Stimulated activated CD4-positive, alpha-beta T cell treated with anti-CD3 and anti-CD28 coated beads, Interleukin-2, amount 100 ng/mL, for 4 hours (primary cell): ENCODE measurements at regions not wholly inside any gene's neighbourhood (a gene's known extent, or its start where the extent isn't known, plus 50 kb on each side); places are given as distances from the start of the nearest gene placed in this dataset.
"Not testable (repeated sequence)": the region's sequence is repeated elsewhere in the genome, so short reads cannot be mapped to it uniquely, and the experiment has no call there.

Source experiments
- DNase-seq: peaks from one replicate; pipeline ENCODE4 v3.0.0-alpha.2; 2020; ENCODE audit warnings: low read depth

DNA sequence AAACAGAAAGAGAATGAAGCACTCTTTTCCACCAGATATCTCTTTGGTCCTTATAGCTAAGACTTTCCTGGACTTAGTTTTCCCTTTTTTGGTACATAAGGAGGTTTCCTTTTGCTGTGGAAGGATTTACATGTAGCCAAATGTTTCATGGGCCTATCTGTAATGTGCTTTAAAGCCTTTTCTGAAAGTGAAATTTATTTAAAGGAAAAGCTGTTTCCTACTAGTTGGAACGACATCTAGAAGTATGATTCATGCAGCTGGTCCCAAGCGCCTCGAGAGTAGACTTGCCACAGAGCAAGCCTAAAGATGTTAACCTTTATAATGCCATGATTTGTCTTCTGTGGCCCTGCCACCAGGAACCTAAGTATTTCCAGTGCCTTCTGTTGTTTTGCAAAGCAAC, 390.3 kb downstream of the DLEU7 start:
- DNase-seq, result no peak

- DNase-seq, result no peak
Measured at GRCh38 chr13:50456111-50456510, 387.4 kb downstream of the DLEU7 start.

GRCh38 chr13:50457415-50458393, 385.8 kb downstream of the DLEU7 start:
- no peak for DNase-seq

DNA sequence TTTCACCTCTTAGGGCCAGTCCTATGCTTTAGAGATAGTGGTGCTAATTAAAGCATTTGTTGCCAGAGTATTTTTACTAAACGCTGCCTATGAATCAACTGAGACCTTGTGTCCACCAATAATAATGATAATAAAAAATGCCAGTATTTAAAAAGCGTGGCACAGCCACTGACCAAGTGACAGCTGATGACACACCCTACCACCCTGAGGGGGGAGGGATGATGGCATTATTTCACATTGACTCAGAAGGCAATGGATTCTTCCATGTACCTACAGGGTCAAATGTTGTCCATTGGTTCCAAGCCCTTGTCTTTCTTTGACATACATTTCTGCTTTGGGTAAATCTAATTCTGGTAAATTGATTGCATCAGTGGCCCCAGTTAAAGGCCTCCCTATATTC, 384.4 kb downstream of the DLEU7 start:
- DNase-seq, result no peak

GRCh38 chr13:50459658-50460057, 383.8 kb downstream of the DLEU7 start:
- DNase-seq, result no peak

DNA sequence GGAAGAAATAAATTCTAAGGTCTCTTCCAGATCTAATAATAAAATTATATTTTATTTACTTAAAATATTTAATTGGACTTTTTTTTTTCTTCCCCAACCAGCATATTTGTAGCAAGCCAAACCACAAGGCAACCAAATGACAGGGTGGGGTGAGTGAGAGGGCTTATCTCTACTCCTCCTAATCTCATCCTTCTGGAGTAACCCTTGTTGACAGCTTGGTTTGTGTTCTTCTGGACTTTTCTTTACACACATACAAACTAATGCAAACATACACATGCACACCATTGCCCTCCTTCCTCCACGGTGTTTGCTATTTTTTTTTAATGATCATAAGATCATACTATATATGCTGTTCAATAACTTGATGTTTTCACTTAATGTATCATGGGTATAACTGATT, 383.1 kb downstream of the DLEU7 start:
- DNase-seq, result no peak

GRCh38 chr13:50461189-50461588, 382.3 kb downstream of the DLEU7 start:
- DNase-seq, result no peak

DNA sequence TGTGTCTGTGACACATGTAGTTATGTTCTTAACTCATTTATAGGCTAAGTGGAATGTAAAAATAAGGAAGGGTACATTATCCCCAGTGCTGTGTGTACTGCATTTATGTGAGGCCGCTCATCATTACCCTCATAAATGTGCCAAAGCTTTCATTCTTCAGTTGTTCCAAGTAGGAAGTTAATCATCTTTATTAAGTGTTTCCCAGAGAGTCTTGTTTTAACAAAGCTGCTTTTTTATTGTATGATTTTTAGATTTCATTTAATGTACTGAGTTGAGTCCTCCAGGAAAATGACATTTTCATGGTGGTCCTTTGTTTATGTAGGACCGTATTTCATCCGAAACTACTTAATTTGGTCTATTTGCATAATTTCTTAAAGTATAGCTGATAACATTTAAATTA, 379.8 kb downstream of the DLEU7 start:
- DNase-seq, result no peak

GRCh38 chr13:50464349-50465251, 378.9 kb downstream of the DLEU7 start:
- DNase-seq, result no peak

DNA sequence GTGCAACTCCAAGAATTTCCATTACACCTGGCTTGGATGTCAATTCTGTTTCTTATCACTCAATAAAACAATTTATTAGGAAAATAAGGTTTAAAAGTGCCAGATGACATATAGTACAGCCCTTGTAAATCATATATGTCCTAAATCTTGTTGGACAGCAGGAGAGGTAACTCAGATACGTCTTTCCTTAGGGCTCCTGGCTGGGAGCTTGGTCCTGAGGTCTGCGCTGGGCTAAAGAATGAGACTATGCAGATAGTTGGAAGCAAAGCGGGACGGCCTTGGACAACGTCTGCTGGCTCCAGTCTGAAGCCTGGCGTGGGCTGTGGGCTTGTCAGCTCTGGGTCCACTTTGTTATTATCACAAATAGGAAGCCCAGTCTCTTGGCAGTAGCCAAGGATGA, 377.0 kb downstream of the DLEU7 start:
- no peak for DNase-seq

DNA sequence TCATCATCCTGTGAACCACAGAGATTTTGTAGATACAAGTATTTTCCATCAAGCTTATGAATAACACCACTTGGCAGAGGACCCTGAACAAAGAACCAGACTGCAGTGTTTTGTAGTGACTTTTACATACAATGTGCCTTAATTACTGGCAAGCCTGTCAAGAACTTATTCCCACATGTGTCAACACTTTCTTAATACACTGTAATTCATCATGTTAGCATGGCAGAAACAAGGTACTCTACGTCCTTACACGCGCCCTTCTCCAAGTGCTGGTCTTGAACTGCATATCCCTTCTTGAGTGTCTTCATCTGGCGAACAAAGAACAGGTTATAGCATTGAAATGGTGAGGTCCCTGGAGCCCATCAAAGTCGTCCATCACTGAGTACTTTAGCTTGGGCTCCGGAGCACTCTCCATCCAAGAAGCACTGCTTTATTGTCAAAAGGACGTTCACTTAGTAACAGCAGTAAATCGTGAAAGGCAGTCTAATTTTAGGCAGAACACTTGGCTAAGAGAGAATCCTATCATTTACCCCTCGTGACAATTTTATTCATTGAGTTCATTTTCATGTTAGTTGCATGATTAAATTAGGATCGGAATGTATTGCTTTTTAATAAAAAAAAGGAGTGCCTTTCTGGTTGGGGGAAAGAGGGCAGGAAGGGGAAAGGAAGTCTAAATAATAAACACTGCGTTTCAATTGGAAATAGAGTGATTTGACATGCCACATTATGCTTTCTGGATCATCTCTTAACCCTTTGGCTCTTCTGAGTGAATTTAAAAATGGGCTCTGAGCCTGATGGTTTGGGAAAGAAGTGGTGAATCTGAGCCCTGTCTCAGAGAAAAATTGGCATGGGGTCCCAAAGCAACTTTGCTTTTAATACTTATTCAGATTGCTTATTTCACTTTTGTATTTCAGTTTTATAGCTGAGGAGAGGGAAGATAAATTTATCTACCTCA, 376.1 kb downstream of the DLEU7 start:
- DNase-seq, result no peak

DNA sequence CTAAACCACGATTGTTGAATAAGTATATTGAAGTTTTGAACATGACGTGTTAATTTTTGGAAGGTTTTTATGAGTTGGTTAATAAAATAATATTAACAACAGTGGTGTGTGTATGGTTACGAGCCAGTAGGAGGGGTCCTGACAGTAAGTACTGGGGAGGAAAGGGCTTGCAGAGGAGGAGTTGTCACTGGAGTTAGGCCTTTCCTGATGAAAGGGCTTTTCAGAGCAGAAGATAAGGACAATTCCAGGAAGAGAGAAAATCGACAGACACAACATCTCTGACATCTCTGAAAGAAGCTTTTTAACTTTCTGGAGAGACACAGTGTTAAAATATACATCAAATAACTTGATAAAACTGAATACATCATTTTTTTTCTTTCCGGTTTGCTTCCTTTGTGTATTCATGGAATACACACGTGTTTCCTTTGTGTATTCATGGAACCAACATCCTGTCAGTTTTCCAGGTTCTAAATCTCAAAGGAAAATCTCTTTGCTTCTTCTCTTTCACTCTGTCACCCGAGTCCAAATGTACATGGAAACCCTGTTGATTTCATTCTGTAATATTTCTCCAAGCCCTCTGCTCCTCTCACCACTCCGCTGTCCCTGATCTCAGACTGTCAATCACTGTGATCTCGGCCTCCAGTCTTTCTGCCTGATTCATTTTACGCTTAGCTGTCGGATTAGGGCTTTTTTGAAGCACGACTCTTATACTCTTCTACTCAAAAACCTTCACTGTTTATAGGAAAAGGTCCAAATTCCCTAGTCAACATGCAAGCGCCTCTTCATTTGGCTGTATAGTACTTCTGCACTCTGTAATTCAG, 374.4 kb downstream of the DLEU7 start:
- no peak for DNase-seq

DNA sequence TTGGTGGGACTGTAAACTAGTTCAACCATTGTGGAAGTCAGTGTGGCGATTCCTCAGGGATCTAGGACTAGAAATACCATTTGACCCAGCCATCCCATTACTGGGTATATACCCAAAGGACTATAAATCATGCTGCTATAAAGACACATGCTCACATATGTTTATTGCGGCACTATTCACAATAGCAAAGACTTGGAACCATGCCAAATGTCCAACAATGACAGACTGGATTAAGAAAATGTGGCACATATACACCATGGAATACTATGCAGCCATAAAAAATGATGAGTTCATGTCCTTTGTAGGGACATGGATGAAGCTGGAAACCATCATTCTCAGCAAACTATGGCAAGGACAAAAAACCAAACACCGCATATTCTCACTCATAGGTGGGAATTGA, 370.4 kb downstream of the DLEU7 start:
- DNase-seq, result not testable (repeated sequence)

DNA sequence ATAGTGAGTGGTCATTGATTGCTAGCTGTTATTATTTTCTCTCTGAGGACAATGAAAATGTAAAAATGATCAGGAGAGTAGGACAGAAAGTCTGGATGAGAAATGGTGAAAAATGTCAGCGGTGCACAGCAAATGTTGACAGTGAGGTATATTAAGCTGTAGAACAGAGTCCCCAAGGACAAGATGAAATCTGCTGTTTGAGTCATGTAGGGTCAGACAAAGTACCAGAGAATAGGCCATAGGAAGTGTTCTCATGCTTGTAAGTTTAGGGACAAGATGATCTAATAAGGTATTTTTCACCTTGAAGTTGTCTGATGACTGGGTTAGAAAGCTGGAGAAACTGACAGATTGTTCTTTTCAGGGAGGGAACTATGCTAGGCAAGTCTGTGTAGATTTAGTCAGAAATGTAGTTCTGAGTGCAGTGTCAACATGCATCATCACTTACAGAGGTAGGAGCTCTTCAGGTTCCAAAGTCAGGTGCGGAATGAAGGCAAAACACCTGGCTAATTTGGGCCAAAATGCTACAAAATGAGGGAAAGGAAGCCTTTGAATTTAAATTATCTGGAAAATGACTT, 369.3 kb downstream of the DLEU7 start:
- no peak for DNase-seq

DNA sequence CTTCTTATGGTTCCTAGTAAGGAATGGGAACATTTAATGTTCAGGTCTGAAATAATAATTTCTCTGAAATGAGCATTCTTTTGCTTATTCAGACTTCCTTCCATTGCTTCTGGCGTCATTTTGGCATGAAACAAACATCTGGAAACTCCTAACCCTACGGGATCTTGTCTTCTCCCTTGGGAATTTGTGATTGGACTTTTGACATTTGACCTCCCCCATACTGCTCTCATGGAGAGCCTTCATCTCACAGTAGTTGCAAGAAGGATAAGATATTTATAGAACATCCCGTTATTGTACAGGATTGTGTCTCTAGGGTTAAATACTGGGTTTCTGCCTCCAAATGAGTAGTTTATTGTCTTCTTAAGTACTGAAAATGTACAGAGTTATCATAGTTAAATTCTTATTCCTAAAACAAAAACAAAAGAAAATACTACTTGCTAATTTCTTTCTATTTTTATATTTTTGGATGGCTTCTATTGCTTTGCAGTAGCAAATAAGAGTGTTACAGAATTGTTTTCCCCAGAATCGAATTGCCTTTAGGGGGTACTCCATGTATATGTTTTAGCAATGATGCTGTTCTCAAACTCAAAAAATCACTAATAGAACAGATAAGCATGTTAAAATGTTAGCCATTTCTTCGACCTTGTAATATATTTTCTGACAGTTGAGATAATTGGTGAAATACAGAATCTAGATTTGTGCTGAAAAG, 366.8 kb downstream of the DLEU7 start:
- DNase-seq, result no peak

- DNase-seq, result no peak
Measured at GRCh38 chr13:50481936-50482335, 361.6 kb downstream of the DLEU7 start.

DNA sequence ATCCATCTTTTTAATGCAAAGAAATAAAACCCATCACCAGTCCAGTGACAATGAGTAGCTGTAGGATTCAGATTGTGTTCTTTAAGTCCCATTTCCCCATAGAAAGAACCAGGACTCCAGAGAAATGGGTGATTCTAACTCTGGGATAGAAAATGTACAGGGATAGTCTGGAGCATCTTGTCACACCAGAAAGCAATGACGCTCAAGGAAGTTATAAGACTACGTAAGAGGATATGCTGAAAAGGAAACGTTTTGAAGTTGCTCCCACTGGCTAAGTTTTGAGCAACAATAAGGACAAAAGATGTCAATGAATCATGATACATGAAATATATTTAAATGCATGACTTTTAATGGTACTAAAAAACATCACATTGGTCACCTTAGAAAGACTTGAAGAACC, 360.1 kb downstream of the DLEU7 start:
- no peak for DNase-seq

DNA sequence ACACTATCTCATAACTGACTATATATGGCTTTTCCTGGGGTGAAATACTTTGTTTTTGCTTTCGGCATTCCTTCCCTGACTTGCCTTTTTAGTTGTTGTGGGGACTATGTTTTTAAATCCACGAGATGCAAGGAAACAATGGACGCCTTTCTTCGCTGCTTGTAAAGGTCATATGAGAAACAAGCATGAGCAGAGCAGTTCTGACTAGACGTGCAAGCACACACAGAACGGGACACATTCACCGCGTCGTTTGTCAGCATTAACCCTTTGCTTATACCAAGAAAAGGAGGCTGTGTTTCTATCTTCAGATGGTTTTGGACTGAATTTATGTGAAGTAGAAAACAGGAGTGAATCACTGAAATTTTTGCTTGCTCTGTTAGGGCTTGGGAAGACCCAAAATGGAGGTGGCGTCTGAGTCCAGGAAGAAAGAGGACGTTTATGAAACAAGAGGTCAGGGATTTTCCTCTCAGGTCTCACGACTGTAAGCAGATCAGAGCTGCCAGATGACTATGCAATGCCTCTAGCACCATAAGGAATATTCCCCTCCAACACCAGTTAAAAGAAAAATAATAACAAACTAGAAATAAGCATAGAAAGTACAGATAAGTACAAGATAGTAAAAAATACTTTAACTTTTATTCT, 358.9 kb downstream of the DLEU7 start:
- DNase-seq, result no peak
